GM19328 (cell line): ENCODE measurements at regions not wholly inside any gene's neighbourhood (a gene's known extent, or its start where the extent isn't known, plus 50 kb on each side); places are given as distances from the start of the nearest gene placed in this dataset.
"Not testable (repeated sequence)": the region's sequence is repeated elsewhere in the genome, so short reads cannot be mapped to it uniquely, and the experiment has no call there.

Source experiments
- ATAC-seq: cut with Tn5 transposase; IDR thresholded peaks from one replicate; pipeline ENCODE4 v1.9.1; 2021; ENCODE audit warnings: mild to moderate bottlenecking, moderate library complexity; ENCODE audit not compliant: unreplicated experiment

GRCh38 chr13:21228738-21229137 lies 52.3 kb downstream of the MRPL57 start:
- ATAC-seq, result no peak

- ATAC-seq, result no peak
Observed at GRCh38 chr13:21229241-21230024, 53.0 kb downstream of the MRPL57 start.

DNA sequence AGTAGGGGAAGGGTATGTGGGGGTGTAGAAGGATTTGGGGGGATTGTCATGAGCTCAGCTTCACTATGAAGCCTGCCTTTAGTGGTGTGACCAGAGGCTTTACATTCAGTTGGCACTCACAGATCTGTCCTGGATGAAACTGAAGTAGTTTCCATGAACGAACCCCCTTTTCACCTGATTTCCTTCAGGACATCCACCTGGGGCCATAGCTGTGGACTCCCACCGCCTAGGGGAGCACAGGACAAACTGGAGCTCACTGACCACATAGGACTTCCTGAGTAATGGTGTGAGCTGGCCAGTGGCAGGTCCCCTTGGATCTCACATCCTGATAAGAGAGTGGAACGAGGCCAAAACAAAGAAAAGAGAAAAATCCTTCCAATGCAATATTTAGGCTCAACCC lies 54.1 kb downstream of the MRPL57 start:
- ATAC-seq, result no peak

GRCh38 chr13:21231426-21231940 lies 55.0 kb downstream of the MRPL57 start:
- no peak for ATAC-seq

DNA sequence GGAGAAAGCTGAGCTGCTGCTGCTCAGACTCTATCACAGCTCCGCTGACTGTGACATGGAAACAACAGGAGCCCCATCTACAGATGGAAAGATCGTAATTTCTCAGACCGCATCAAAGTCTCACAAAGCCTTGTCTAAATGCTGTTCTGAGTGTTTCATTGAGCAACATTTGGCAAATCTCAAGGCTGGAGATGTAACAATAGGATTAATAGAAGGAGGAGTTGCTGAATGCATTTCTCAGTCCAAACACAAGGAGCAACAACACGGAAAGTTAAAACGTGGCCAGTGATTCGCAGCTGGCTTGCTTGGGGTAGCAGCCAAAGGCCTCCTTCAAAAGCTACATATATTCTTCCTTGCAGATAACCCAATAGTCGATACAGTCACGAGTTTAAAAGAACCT lies 55.7 kb downstream of the MRPL57 start:
- no peak for ATAC-seq

DNA sequence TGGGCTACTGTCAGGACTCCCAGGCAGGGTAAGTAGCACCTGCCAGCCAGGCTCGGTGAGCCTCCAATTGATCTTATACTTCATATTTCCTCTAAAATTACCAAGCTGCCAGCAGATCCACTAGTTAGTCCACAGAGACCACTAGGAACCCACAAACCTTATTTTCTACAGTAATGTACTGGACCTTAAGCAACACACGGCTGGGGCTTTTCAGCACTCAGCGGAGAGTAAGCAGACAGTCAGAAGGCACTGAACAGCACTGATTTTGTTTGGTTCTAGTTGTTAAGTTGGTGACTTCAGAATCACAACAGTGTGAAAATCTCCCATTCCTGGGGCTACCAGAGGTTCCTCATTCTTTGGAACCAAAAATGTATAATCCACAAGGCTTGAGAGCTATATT lies 56.1 kb downstream of the MRPL57 start:
- ATAC-seq, result no peak

DNA sequence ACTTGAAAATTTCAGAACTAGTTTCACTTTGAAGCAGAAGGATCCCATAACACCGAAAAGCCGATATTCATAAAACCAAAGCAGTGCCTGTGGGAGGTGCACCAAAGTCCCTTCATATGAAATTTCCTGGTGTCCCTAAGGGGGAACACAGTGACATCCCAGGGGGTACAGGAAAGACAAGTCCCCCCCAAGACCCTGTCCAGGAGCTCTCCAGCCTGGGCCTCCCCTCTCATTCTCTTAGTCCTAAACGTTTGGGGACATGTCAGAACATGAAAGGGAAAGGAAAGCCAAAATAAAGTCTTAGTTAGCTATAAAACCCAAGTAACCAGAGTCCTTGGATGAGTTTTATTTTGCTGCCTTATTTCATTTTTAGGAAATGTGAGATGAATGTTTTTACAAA lies 56.6 kb downstream of the MRPL57 start:
- ATAC-seq, result no peak

DNA sequence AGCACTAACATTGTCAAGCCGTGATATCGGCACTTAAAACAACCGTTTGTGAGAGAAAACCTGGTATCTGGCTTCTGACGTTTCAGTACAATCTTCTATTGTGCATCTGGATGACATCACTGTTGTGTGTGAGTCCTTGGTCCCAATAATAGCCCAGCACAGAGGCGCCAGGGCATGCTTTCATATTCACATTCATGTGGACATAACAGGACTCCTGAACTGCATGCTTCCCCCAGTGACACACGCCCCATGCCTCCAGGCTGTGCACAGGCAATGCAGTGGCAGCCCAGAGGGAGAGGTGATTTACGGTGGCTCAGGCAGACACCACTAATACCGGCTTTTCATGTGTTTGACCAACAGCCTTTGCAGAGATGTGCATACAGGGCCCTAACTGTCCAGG lies 58.1 kb downstream of the MRPL57 start:
- no peak for ATAC-seq

- no peak for ATAC-seq
Observed at GRCh38 chr13:21235174-21235573, 58.7 kb downstream of the MRPL57 start.

GRCh38 chr13:21237081-21237480 lies 60.6 kb downstream of the MRPL57 start:
- no peak for ATAC-seq

DNA sequence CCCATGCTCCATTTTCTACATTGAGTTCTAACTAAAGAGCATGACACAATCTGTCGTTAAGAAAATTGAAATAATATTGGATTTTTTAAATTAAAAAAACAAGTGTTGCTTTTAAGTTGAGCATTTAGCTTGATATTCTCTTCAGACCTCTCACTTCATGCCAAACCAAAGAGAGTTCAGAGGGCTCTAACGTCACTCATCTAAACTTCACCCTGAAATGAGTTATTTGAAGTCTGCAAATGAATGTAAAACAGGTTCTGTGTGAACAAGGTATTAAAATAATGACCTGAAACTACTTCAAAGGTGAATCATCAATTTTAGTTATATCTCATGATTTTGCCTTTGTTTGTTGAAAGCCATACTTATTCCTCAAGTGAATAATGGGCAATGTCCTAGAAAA lies 61.8 kb downstream of the MRPL57 start:
- no peak for ATAC-seq

- no peak for ATAC-seq
Observed at GRCh38 chr13:21240586-21240985, 64.1 kb downstream of the MRPL57 start.

DNA sequence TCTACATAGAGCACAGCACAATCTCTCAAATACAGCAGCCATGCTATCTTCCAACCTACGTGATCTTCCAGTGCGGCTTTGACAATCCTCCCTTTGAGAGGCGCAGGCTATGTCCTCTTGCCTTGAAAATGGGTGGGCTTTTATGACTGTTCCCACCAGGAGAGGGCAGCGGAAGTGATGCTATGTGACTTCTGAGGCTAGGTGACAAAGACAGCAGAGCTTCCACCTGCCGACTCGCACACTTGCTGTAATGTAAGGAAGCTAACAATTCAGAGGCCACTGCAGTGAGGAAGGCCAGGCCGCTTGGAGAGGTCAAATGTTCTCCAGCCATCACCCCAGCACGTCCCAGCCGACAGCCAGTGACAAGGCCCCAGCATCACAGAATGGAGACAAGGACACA lies 65.8 kb downstream of the MRPL57 start:
- no peak for ATAC-seq

DNA sequence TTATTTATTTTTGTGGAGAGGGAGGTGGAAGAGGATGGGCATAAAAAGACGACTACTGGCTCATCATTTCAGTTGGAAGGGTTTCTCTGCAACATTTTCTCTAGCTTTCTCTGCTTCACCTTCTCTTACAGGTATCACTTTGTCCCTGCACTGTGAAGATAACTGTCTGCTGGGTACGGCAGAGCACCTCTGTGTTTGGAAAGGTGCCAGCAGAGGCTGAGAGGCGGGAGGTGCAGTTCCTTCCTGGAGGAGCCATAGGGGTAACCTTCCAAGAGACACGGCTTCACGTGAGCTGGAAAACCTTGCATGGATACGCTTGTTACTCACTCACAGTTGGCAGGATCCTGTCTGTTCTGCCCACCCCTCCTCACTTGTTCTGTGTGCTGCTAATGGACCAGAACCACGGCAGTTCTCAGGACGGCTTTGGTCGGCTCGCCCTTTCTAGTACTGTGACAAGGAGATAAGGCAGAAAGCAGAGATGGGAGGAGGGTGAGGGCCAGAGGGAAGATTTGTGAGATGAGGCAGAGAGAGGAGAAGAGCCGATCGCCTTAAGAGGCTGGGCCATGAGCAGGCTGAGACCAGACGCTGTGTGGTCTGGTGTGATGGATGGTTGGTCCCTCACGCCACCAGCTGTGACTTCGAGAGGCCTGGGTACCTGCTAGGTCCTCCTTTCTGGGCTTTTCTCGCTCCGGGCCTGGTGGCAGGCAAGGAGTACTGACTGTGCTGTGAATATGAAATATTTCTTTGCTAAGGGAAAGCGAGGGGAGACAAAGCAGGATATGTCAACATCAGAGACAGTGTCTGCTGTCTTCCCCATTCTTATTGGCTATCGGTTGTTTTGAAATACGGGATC lies 66.8 kb downstream of the MRPL57 start:
- ATAC-seq, result no peak

DNA sequence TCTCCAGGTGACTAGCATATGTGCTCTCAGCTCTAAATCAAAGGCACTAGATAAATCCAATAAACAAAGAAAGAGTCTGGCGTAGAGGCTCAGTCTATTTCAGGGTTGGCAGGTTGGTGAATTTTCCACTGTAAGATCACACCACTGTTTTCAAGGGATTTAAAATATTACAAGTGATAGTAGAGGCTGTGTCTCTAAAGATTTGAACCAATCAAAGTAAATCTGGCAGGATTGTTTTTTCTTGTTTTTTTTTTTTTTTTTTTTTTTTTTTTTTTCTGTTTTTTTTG lies 67.4 kb downstream of the MRPL57 start:
- not testable (repeated sequence) for ATAC-seq

- no peak for ATAC-seq
Observed at GRCh38 chr13:21246761-21247452, 70.4 kb downstream of the MRPL57 start.

- no peak for ATAC-seq
Observed at GRCh38 chr13:21256351-21256761, 79.9 kb downstream of the MRPL57 start.

DNA sequence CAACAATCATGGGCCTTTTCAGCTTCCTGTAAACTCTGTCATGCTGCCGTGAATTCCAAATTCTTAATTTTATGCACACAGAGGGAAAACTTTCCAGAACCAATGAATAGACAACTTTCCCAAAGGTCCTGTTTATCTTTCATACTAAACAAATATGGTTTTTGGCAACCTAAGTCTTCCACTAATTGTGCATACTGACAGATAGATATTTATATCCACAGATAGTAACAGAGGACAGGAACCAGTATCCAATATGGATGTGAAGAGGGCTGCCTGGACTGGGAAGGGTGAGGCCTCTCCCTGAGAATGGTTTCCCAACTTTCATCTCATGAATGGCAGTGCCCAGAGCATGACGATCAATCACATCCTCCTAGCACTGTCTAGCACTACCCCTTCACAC lies 80.4 kb downstream of the MRPL57 start:
- ATAC-seq, result no peak

- ATAC-seq, result no peak
Observed at GRCh38 chr13:21259571-21260455, 83.4 kb downstream of the MRPL57 start.

DNA sequence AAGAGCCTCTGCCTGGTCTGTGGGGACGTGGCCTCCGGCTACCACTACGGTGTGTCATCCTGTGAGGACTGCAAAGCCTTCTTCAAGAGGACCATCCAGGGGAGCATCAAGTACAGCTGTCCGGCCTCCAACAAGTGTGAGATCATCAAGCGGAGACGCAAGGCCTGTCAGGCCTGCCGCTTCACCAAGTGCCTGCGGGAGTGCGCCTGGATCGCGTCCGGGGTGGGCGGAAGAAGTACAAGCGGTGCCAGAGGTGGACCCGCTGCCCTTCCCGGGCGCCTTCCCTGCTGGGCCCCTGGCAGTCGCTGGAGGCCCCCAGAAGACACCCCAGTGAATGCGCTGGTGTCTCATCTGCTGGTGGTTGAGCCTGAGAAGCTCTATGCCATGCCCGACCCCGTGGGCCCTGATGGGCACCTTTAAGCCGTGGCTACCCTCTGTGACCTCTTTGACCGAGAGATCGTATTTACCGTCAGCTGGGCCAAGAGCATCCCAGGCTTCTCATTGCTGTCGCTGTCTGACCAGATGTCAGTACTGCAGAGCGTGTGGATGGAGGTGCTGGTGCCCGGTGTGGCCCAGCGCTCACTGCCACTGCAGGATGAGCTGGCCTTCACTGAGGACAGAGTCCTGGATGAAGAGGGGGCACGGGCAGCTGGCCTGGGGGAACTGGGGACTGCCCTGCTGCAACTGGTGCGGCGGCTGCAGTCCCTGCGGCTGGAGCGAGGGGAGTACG lies 84.3 kb downstream of the MRPL57 start:
- ATAC-seq, result not testable (repeated sequence)
